Urinary bladder (tissue), 3 donors: ENCODE measurements at regions not wholly inside any gene's neighbourhood (a gene's known extent, or its start where the extent isn't known, plus 50 kb on each side); places are given as distances from the start of the nearest gene placed in this dataset.
"Not testable (repeated sequence)": the region's sequence is repeated elsewhere in the genome, so short reads cannot be mapped to it uniquely, and the experiment has no call there.

ENCODE experiments used
- DNase-seq: peaks from one replicate; pipeline ENCODE4 v3.0.0-alpha.2; 2015; ENCODE audit errors: extremely low spot score
- H3K27ac ChIP-seq: one replicate; pipeline ENCODE4 v1.5.1; 2013; ENCODE audit warnings: low read depth, mild to moderate bottlenecking, moderate library complexity
- H3K36me3 ChIP-seq: one replicate; pipeline ENCODE4 v1.6.1; 2013; ENCODE audit warnings: mild to moderate bottlenecking, moderate library complexity; ENCODE audit not compliant: insufficient read depth
- H3K4me1 ChIP-seq: one replicate; pipeline ENCODE4 v1.6.1; 2013; ENCODE audit warnings: mild to moderate bottlenecking, moderate library complexity; ENCODE audit not compliant: insufficient read depth
- H3K4me3 ChIP-seq: one replicate; pipeline ENCODE4 v1.5.1; 2013; ENCODE audit warnings: low read depth, low read length
- WGBS: extraction: QIAGEN DNeasy Blood & Tissue Kit; methylation state at CpG from one replicate; pipeline ENCODE4 v1.1.7; 2013; 5-methylcytosine and 5-hydroxymethylcytosine counted together
- donor health status: healthy with polysubstance abuse.
- donor health status: healthy.

DNA sequence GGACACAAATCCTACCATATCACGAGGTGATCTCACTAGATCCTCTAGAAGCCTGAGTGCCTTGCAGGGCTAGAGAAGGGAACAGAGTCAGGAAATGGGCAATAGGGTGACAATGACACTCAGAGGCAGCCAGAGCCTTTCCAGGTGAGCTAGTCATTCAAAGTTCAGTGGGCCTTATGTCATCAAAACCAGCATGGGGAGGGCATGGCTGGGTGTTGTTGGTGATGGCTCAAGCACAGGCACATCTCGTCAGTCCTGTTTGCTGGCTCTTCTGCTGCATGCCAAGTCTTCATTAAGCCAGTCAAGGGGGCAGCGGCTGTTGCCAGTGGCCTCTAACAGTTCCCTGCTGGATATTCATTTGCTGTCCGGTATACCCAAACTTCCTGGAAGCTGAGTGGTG, 99.6 kb upstream of the USP24 start:
- DNase-seq: no peak
- H3K4me3 ChIP-seq: no peak overlapping the region
- H3K27ac ChIP-seq: no peak overlapping the region
- WGBS: 83% methylated on average over 4 of the region's 4 CpGs
- no peaks in the 10 kb centered on the region for H3K4me1 ChIP-seq
- no peaks in the 10 kb centered on the region for H3K36me3 ChIP-seq

- 84% methylated on average over 5 of the region's 5 CpGs for WGBS
- no peaks in the 10 kb centered on the region for H3K36me3 ChIP-seq
- no peaks in the 10 kb centered on the region for H3K4me1 ChIP-seq
Observed at GRCh38 chr1:55313903-55314302, 98.7 kb upstream of the USP24 start.

DNA sequence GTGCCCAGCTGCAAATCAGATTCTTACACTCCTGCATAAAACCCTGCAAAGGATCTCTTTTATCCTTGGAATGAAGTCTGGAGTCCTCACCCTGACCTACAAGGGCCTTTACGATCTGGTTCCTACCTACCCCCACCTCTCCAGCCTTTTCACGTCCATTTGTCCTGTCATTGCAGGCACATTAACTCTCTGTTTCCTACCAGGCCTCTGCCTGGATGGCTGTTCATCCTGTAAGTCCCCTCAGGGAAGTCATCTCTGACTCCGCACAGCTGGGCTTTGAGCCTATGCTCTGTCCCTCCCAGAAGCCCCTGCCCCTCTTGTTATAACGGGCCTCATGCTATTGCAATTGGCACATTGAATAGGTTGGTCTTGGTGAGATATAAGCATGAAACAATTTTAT, 96.8 kb upstream of the USP24 start:
- no peaks in the 10 kb centered on the region for H3K4me1 ChIP-seq
- H3K36me3 ChIP-seq: no peaks in the 10 kb centered on the region
- 88% methylated on average over 4 of the region's 4 CpGs for WGBS
- DNase-seq: no peak
- H3K27ac ChIP-seq: no peak overlapping the region
- no peak overlapping the region for H3K4me3 ChIP-seq

More at GRCh38 chr1:55313903-55314302, 98.7 kb upstream of the USP24 start:
- Histone ChIP-seq H3K27ac (no peak overlapping the region), H3K4me3 (no peak overlapping the region)
- no peak for DNase-seq

DNA sequence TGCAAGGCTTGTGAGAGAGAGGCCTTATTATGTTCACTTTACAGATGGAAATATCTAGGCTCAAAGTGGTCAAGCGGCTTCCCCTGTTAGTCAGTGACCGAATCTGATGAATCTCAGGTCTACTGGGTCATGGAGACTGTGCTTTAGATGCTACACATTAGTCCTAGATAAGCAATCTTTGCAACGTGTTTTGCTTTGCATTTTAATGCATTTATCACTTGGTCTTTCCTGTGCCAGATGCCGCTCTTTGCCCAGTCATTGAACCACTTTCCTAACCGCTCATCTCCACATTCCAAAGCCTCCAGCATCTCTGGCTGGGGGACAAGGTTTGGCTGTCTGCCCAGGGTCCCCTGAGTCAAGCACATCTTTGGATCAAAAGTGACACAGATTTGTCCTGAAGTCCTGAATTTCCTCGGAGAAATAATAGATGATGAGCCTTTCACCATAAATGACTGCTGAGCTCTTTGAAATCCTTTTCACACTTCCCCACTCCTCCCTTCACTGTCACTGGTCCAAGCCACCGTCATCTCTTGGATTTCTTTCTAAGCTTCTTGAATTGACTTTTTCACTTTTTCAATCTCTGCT, 96.0 kb upstream of the USP24 start:
- WGBS: 52% methylated on average over 7 of the region's 7 CpGs
- no peak for DNase-seq

DNA sequence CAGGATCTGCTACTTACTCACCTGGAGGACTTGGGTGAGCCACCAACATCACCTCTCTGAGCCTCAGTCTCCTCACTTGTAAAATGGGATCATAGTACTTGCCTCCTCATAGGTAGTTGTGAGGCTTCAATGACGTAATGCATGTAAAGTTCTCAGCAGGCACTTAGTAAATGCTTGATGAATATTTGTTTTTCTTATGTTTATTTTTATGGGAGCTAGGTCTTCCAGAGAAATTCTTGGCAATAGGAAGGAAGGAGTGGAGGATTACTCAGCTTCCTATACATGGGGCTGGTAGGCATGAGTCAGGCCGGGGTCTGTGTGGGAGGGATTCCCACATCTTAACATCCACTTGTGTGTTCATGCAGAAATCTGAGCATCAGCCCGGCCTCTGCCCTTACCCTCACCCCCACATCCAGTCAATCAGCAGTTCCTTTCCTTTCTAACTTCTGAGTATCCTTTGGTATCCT, 95.4 kb upstream of the USP24 start:
- H3K27ac ChIP-seq: no peak overlapping the region
- no peaks in the 10 kb centered on the region for H3K4me1 ChIP-seq
- no peaks in the 10 kb centered on the region for H3K36me3 ChIP-seq
- no peak for DNase-seq
- no peak overlapping the region for H3K4me3 ChIP-seq
- WGBS: 52% methylated on average over 3 of the region's 3 CpGs

More for the DNA sequence above, 96.0 kb upstream of the USP24 start:
- no peaks in the 10 kb centered on the region for H3K36me3 ChIP-seq
- H3K4me1 ChIP-seq: no peaks in the 10 kb centered on the region
- no peak overlapping the region for H3K27ac ChIP-seq
- H3K4me3 ChIP-seq: no peak overlapping the region

- H3K4me3 ChIP-seq: no peak overlapping the region
- 88% methylated on average over 18 of the region's 18 CpGs for WGBS
- DNase-seq: no peak
- no peaks in the 10 kb centered on the region for H3K4me1 ChIP-seq
- H3K36me3 ChIP-seq: no peaks in the 10 kb centered on the region
- H3K27ac ChIP-seq: no peak overlapping the region
Observed at GRCh38 chr1:55309786-55310504, 94.8 kb upstream of the USP24 start.

- H3K4me1 ChIP-seq: no peaks in the 10 kb centered on the region
- no peak overlapping the region for H3K4me3 ChIP-seq
- 97% methylated on average over 2 of the region's 2 CpGs for WGBS
- no peak for DNase-seq
- no peak overlapping the region for H3K27ac ChIP-seq
- no peaks in the 10 kb centered on the region for H3K36me3 ChIP-seq
Observed at GRCh38 chr1:55309053-55309452, 93.9 kb upstream of the USP24 start.

GRCh38 chr1:55305735-55306134, 90.6 kb upstream of the USP24 start:
- WGBS: 63% methylated on average over 2 of the region's 2 CpGs
- no peak for DNase-seq

GRCh38 chr1:55304229-55304740, 89.1 kb upstream of the USP24 start:
- Histone ChIP-seq H3K4me1 (no peaks in the 10 kb centered on the region), H3K27ac (no peak overlapping the region), H3K36me3 (no peaks in the 10 kb centered on the region), H3K4me3 (no peak overlapping the region)
- WGBS: 50% methylated on average over 1 of the region's 1 CpG
- no peak for DNase-seq

More at GRCh38 chr1:55305735-55306134, 90.6 kb upstream of the USP24 start:
- H3K27ac ChIP-seq: no peak overlapping the region
- H3K36me3 ChIP-seq: no peaks in the 10 kb centered on the region
- H3K4me3 ChIP-seq: no peak overlapping the region
- H3K4me1 ChIP-seq: no peaks in the 10 kb centered on the region

DNA sequence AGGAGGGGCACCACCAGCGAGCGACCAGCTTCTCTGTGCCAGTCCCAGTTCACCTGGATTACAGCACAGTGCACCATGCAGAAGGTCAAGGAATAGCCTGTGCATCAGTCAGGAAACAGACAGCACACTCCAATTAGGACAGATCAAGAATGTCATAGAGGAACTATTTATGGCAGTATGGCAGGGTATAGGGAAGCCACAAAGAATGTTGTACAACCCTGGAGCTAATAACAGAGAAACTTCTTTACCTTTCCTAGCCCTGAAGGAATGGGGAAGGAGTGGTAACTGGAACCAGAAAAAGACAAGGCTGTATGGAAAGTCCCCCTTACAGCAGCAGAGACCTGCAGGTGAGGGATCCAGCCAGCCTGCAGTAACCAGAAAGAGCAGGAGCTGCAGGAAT, 87.8 kb upstream of the USP24 start:
- H3K4me3 ChIP-seq: no peak overlapping the region
- H3K27ac ChIP-seq: no peak overlapping the region
- H3K4me1 ChIP-seq: no peaks in the 10 kb centered on the region
- no peak for DNase-seq
- no peaks in the 10 kb centered on the region for H3K36me3 ChIP-seq
- WGBS: over 99% methylated on average over 2 of the region's 2 CpGs

DNA sequence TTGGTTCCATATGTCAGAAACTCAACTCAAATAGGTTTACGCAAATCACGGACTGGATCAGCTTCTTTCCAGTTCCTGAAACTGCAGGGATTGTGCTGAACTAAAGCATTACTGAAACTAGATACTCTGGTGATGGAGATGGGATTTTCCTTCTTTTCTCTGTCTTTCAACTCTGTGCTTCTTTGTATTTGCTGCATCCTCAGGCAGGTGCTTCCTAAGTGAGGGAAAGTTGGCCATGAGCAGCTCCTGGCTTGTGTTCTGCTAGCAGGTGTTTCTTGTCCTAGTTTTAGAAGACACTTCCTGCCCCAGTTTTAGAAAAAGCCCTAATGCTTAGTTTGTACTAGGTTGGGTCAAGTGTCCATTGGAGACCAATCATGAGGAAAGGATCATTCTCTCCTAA, 86.7 kb upstream of the USP24 start:
- H3K27ac ChIP-seq: no peak overlapping the region
- H3K4me3 ChIP-seq: no peak overlapping the region
- H3K36me3 ChIP-seq: no peaks in the 10 kb centered on the region
- H3K4me1 ChIP-seq: no peaks in the 10 kb centered on the region
- 94% methylated on average over 2 of the region's 2 CpGs for WGBS
- DNase-seq: no peak

DNA sequence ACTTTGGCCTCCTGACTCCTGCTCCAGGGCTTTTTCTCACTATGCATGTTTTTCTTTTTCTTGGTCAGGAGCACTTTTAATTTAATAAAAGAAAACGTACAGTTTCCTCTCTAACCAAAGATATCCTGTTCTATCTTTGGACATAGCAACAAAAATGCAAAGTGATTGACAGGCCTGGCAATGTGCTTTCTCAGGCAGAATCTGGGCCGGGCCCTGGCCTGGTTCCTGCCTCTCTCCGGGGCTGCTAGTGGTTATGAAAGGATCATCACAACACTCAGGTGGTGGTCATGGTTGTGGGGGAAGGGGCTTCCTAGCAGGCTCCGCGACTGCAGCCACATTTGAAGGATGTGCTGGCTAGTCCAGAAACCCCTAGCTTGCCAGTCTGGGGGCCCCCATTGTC, 85.8 kb upstream of the USP24 start:
- H3K36me3 ChIP-seq: no peaks in the 10 kb centered on the region
- WGBS: 73% methylated on average over 5 of the region's 5 CpGs
- no peak for DNase-seq
- H3K4me3 ChIP-seq: no peak overlapping the region
- H3K4me1 ChIP-seq: no peaks in the 10 kb centered on the region
- no peak overlapping the region for H3K27ac ChIP-seq

DNA sequence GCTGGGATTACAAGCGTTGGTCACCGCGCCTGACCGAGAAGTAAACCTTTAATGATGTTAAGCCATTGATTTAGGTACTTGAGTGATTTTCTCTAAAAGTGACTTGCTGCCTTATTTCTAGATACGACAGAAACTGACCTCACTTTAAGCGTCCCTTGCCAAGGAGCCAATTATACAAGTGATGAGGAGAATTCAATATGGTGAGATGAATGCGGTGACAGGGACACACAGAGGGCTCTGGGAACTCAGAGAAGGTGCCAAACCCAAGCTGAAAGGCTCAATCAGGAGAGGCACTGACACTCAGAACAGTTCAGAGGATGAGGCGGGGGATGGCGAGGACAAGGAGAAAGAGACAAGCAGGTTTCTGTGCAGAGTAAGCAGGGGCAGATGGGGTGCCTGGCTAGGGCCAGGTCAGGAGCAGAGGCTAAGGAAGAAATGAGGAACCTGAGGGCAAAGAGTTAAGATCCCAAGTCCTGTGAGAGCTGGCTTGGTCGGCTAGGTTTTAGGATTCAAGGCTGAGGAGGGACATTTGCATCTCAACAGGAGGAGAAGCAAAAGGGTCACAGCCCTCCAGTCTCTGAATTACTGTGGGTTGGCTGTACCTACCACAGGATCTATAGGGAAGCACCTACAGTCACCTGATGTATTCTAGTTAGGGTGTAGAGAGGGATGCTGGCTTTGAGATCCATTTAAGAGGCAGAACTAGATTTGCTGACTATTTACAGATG, 83.2 kb upstream of the USP24 start:
- Histone ChIP-seq H3K27ac (no peak overlapping the region), H3K36me3 (no peaks in the 10 kb centered on the region), H3K4me1 (no peaks in the 10 kb centered on the region), H3K4me3 (no peak overlapping the region)
- WGBS: 93% methylated on average over 10 of the region's 10 CpGs
- DNase-seq: no peak

GRCh38 chr1:55296247-55296646, 81.1 kb upstream of the USP24 start:
- H3K4me3 ChIP-seq, DNase-seq, H3K27ac ChIP-seq, H3K4me1 ChIP-seq, H3K36me3 ChIP-seq: not testable (repeated sequence)
- 89% methylated on average over 6 of the region's 6 CpGs for WGBS
